Transverse colon (tissue), 3 donors: ENCODE measurements at regions not wholly inside any gene's neighbourhood (a gene's known extent, or its start where the extent isn't known, plus 50 kb on each side); places are given as distances from the start of the nearest gene placed in this dataset.

Experiments used
- CTCF ChIP-seq, 5 experiments: fragments of 200-600 bp in 3 of 5; fragments of 450-650 bp in 2 of 5; sonication (generic) in 3 of 5; IDR thresholded peaks; 1 replicate in 2 of 5; 2 replicates in 3 of 5; pipeline ENCODE4 v1.5.1; 2016 to 2017; ENCODE audit warnings: antibody characterized with exemption in 5 of 5, inconsistent platforms in 3 of 5, mild to moderate bottlenecking in 2 of 5, moderate library complexity in 1 of 5
- EP300 ChIP-seq: sonication (generic); formaldehyde crosslinking; IDR thresholded peaks from one replicate; pipeline ENCODE4 v1.6.1; 2017; ENCODE audit warnings: antibody characterized with exemption, low read depth

DNA sequence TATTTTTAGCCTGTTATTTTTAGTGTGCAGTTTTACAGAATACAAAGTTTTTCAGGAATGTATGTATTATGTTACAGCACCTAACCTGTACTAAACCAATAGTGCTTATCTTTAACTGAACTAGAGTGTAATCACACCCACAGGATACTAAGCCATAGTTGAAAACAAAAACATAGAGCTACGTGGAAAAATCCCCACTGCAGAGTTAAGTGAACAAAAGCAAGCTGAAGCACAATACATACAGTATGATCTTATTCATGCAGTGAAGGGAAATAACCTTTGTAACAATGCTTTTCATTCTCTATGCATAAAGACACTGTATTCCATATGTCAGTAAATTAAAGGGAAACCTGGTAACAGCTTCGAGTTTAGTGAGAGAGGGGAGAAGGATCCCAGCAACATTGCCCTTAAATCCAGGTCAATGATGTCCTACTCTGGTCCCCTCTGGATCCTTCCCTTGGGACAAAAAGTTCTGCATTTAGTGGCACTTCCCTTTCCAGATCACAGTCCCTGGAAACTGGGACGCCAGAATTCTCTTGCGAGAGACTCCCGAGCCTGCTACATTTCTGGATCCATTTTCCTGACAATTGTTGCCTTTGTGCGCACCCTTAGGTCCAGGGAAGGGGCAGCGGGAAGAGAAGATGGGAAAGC, 121.3 kb upstream of the CCND2 start:
- TF ChIP-seq CTCF (IDR thresholded peaks at IDR 0.05) (no peak), EP300 (no peak)
